Uterus (tissue), 2 donors: ENCODE measurements at regions not wholly inside any gene's neighbourhood (a gene's known extent, or its start where the extent isn't known, plus 50 kb on each side); places are given as distances from the start of the nearest gene placed in this dataset.

Experiments used
- CTCF ChIP-seq, 4 experiments: fragments of 200-600 bp in 2 of 4; fragments of 450-650 bp in 2 of 4; sonication (generic) in 2 of 4; IDR thresholded peaks; one replicate each; pipeline ENCODE4 v1.5.1; 2016 to 2019; ENCODE audit warnings: antibody characterized with exemption in 4 of 4, mild to moderate bottlenecking in 2 of 4, moderate library complexity in 1 of 4
- POLR2A ChIP-seq, 2 donors: fragments of 450-650 bp; IDR thresholded peaks; one replicate each; pipeline ENCODE4 v1.6.1; 2016; ENCODE audit warnings: antibody characterized with exemption in 2 of 2, mild to moderate bottlenecking in 1 of 2, moderate library complexity in 1 of 2

DNA sequence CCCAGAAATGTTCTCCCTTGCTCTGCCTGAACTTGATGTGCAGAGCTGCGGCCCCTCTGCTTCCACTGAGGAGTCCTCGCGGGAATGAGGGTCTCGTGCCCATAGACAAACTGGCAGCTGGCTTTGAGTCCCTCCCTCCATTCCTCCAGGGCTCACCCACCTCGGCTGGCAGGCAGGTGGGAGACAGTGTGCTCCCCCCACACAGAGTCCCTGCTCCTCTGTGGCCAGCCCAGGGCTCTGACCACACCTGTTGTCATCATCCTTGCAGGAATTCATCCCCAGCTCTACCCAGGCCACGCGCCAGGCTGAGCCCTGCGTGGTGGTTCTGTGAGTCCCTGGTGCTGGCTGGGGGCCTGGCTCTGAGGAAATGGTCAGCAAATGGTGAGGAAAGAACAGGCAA lies 521.9 kb downstream of the TBC1D22A start:
- no peak for TF ChIP-seq CTCF (IDR thresholded peaks at IDR 0.05)
- TF ChIP-seq POLR2A (IDR thresholded peaks at IDR 0.05), result no peak
